HepG2 (cell line): ENCODE measurements at regions not wholly inside any gene's neighbourhood (a gene's known extent, or its start where the extent isn't known, plus 50 kb on each side); places are given as distances from the start of the nearest gene placed in this dataset.

Source experiments
- ATAC-seq: fragments of 200-7000 bp; cut with Tn5 transposase; 3 replicates; pipeline ENCODE4 v1.9.1; 2020; ENCODE audit warnings: mild to moderate bottlenecking, moderate library complexity
- BruUV-seq: library from RNA; stranded (reverse); fragments of 400-500 nt; replicated peaks from 2 replicates; lab custom pipeline; 2021; lab: Mats Ljungman, UMichigan
- CTCF ChIA-PET: fragments of 300-600 bp; formaldehyde crosslinking; extraction: SDS; loops from one replicate; lab custom pipeline; 2021; ENCODE audit warnings: low total read pairs, inconsistent platforms, low intra/inter-chr PET ratio; lab: Yijun Ruan, JAX
- POLR2A ChIA-PET: fragments of 350-600 bp; sonication (Branson Sonifier 250); formaldehyde crosslinking; loops from one replicate; lab custom pipeline; 2020; ENCODE audit warnings: antibody characterized with exemption, inconsistent platforms; lab: Yijun Ruan, JAX
- DNase-seq: peaks from one replicate; pipeline ENCODE4 v3.0.0-alpha.2; 2015; ENCODE audit warnings: low spot score
- FAIRE-seq: peaks from 3 replicates; lab custom pipeline; 2011; peaks lifted over from hg19 to GRCh38; lab: Jason Lieb, UNC
- H2AFZ ChIP-seq: one replicate; pipeline ENCODE4 v1.6.1; 2011; ENCODE audit warnings: low read length, inconsistent platforms
- H3K27ac ChIP-seq: fragments of 300-600 bp; 3 replicates; pipeline ENCODE4 v1.8.0; 2011; ENCODE audit warnings: mixed run types, mild to moderate bottlenecking, mixed read lengths, low read length, inconsistent platforms; ENCODE audit not compliant: insufficient read depth; ENCODE audit errors: extremely low read length
- H3K27me3 ChIP-seq, 2 experiments: fragments of 200-600 bp in 1 of 2; 2 replicates in 1 of 2; 3 replicates in 1 of 2; pipeline versions ENCODE4 v1.6.0 to v1.8.0; 2011; ENCODE audit warnings: low read length in 2 of 2, mild to moderate bottlenecking in 2 of 2, moderate library complexity in 2 of 2, inconsistent platforms in 1 of 2; ENCODE audit not compliant: insufficient read depth in 2 of 2, control insufficient read depth in 1 of 2
- H3K36me3 ChIP-seq, 2 experiments: fragments of 200-600 bp in 1 of 2; replicated peaks in 1 of 2; 2 replicates in 1 of 2; 3 replicates in 1 of 2; pipeline versions ENCODE4 v1.5.1 to v1.8.0; 2011; ENCODE audit warnings: low read length in 2 of 2, inconsistent platforms in 1 of 2; ENCODE audit not compliant: insufficient read depth in 2 of 2, control insufficient read depth in 1 of 2
- H3K4me1 ChIP-seq: 2 replicates; pipeline ENCODE4 v1.5.1; 2012; ENCODE audit warnings: low read length, inconsistent platforms; ENCODE audit not compliant: insufficient read depth
- H3K4me2 ChIP-seq: 2 replicates; pipeline ENCODE4 v1.6.0; 2011; ENCODE audit warnings: low read depth, low read length, inconsistent platforms
- H3K4me3 ChIP-seq, 3 experiments: fragments of 200-600 bp in 1 of 3; sonication (generic), shearing (Covaris generic) in 1 of 3; replicated peaks in 1 of 3; 2 replicates each; pipeline ENCODE4 v1.5.1; 2011 to 2016; ENCODE audit warnings: low read length in 3 of 3, inconsistent platforms in 2 of 3, low read depth in 2 of 3, mild to moderate bottlenecking in 2 of 3, control low read depth in 1 of 3, mixed read lengths in 1 of 3; ENCODE audit not compliant: insufficient read depth in 1 of 3
- H3K79me2 ChIP-seq: one replicate; pipeline ENCODE4 v1.6.1; 2011; ENCODE audit warnings: low read length, inconsistent platforms; ENCODE audit not compliant: insufficient read depth
- H3K9ac ChIP-seq: 2 replicates; pipeline ENCODE4 v1.6.0; 2011; ENCODE audit warnings: mild to moderate bottlenecking, low read depth, low read length, inconsistent platforms; ENCODE audit not compliant: insufficient read depth
- H3K9me3 ChIP-seq: 2 replicates; pipeline ENCODE4 v1.5.1; 2012; ENCODE audit warnings: mild to moderate bottlenecking, low read length
- H4K20me1 ChIP-seq: 2 replicates; pipeline ENCODE4 v1.6.0; 2011; ENCODE audit warnings: inconsistent platforms, mild to moderate bottlenecking, low read length, moderate library complexity; ENCODE audit not compliant: insufficient read depth
- CCAR2 ChIP-seq: fragments of 200-400 bp; formaldehyde crosslinking; optimal IDR thresholded peaks from 2 replicates; pipeline ENCODE3; 2018; ENCODE audit warnings: low read depth, mild to moderate bottlenecking, low read length, moderate library complexity
- MAFF ChIP-seq: IDR thresholded peaks from 2 replicates; pipeline ENCODE4 v1.6.1; 2011; ENCODE audit warnings: low read depth, low read length, improper control_type of control experiment
- MAFK ChIP-seq, 2 experiments: IDR thresholded peaks in 1 of 2; conservative IDR thresholded peaks in 1 of 2; 2 replicates each; pipeline ENCODE4 v1.6.1; 2011; ENCODE audit warnings: improper control_type of control experiment in 2 of 2, low read length in 2 of 2
- MED1 ChIP-seq: sonication (generic); formaldehyde crosslinking; IDR thresholded peaks from 2 replicates; pipeline ENCODE4 v1.4.0; 2020; ENCODE audit warnings: missing genetic modification reagents
- ZFP36L1 ChIP-seq: sonication (generic); formaldehyde crosslinking; IDR thresholded peaks from 2 replicates; pipeline ENCODE4 v1.8.0; 2022; ENCODE audit warnings: mild to moderate bottlenecking, missing genetic modification reagents, moderate library complexity
- ZNF20 ChIP-seq: sonication (generic); formaldehyde crosslinking; IDR thresholded peaks from 2 replicates; pipeline ENCODE4 v1.4.0; 2020; ENCODE audit warnings: mild to moderate bottlenecking, moderate library complexity, missing genetic modification reagents
- WGBS: methylation state at CpG from one replicate; pipeline ENCODE4 v1.1.6; 2017; ENCODE audit warnings: low lambda C conversion rate; 5-methylcytosine and 5-hydroxymethylcytosine counted together
- in situ Hi-C: cut with HindIII; loops from 2 replicates; pipeline ENCODE4 v1.10.0; 2017; ENCODE audit warnings: low pct_unique_long_range_greater_than_20kb; ENCODE audit not compliant: extremely low pct_ligation_motif_present
- intact Hi-C: fragments of 100-400 bp; cut with micrococcal nuclease; formaldehyde crosslinking; loops from one replicate; pipeline ENCODE4 v1.10.0; 2022; ENCODE audit not compliant: unreplicated experiment

- TF ChIP-seq ZFP36L1 (CRISPR knock-in tag) = no peak
- TF ChIP-seq ZNF20 = no peak
Observed at GRCh38 chr10:3904419-3904960, 119.5 kb upstream of the KLF6 start (continued).

GRCh38 chr10:3902809-3903410, 117.9 kb upstream of the KLF6 start:
- FAIRE-seq (no peak), DNase-seq (no peak), ATAC-seq (no peak)
- no TSS peak for BruUV-seq
- Histone ChIP-seq H3K27me3 (no peaks in the 10 kb centered on the region), H3K27ac (peak overlapping the region; percentile 33), H3K79me2 (no peaks in the 10 kb centered on the region), H3K9me3 (no peaks in the 10 kb centered on the region), H3K36me3 (no peaks in the 10 kb centered on the region), H4K20me1 (no peaks in the 10 kb centered on the region), H3K4me1 (peaks cover 44% of the 10 kb centered on the region), H3K4me2 (peak overlapping the region; percentile 39; the same call in 1 of the 2 replicates), H2AFZ (no peak overlapping the region), H3K4me3 (no peak overlapping the region), H3K9ac (no peak overlapping the region)
- CTCF ChIA-PET = no interaction called here
- POLR2A ChIA-PET = interaction anchor here (1.6 to 2.3 kb wide), 2 partner anchors 93 to 117 kb away, joined by 9 to 10 read pairs; partner anchors contain the start of gene KLF6
- in situ Hi-C loops (no loop called here), intact Hi-C loops (no loop called here)
- no peak for TF ChIP-seq CCAR2
- TF ChIP-seq MAFF = peak; percentile 26; the same call in 1 of the 2 replicates
- TF ChIP-seq MAFK (conservative IDR thresholded peaks at IDR 0.05 in 1 of 2, IDR thresholded peaks at IDR 0.05 in 1 of 2; ENCODE audit: low read length in 2 of 2) = peak; percentile 28 to 30; a peak in 3 of 4 replicates
- TF ChIP-seq MED1 (CRISPR knock-in tag) = peak; percentile 0; the same call in 1 of the 2 replicates
- WGBS = 97% methylated on average over 6 of the region's 6 CpGs
